ENCODE measurements at regions not wholly inside any gene's neighbourhood (a gene's known extent, or its start where the extent isn't known, plus 50 kb on each side); places are given as distances from the start of the nearest gene placed in this dataset.
"Not testable (repeated sequence)": the region's sequence is repeated elsewhere in the genome, so short reads cannot be mapped to it uniquely, and the experiment has no call there.

- intact Hi-C loops (cut with DNase I): loop anchor here (5.0 kb wide), 1 partner anchor 100 kb away; no protein-coding TSS in a partner anchor
- DNase-seq (ENCODE audit: low spot score): no peak
Observed at GRCh38 chr9:92242260-92243136, 51.0 kb downstream of the IARS1 start.

- no peak for DNase-seq (ENCODE audit: low spot score)
- intact Hi-C loops (cut with DNase I): no loop called here
Observed at GRCh38 chr9:92236915-92237314, 56.6 kb downstream of the IARS1 start.

- intact Hi-C loops (cut with DNase I): no loop called here
Observed at GRCh38 chr9:92236465-92236864, 57.0 kb downstream of the IARS1 start.

GRCh38 chr9:92234514-92234913 lies 59.0 kb downstream of the IARS1 start:
- DNase-seq (ENCODE audit: low spot score): no peak
- intact Hi-C loops (cut with DNase I): no loop called here

More at GRCh38 chr9:92236465-92236864, 57.0 kb downstream of the IARS1 start:
- no peak for DNase-seq (ENCODE audit: low spot score)

- intact Hi-C loops (cut with DNase I): no loop called here
Observed at GRCh38 chr9:92232190-92232589, 61.3 kb downstream of the IARS1 start.

GRCh38 chr9:92228628-92229027 lies 64.9 kb downstream of the IARS1 start:
- intact Hi-C loops (cut with DNase I): no loop called here
- no peak for DNase-seq (ENCODE audit: low spot score)

More at GRCh38 chr9:92232190-92232589, 61.3 kb downstream of the IARS1 start:
- no peak for DNase-seq (ENCODE audit: low spot score)

- DNase-seq (ENCODE audit: low spot score): no peak
- intact Hi-C loops (cut with DNase I): no loop called here
Observed at GRCh38 chr9:92224177-92224576, 69.3 kb downstream of the IARS1 start.

GRCh38 chr9:92223758-92224157 lies 69.7 kb downstream of the IARS1 start:
- intact Hi-C loops (cut with DNase I): no loop called here
- no peak for DNase-seq (ENCODE audit: low spot score)

- no peak for DNase-seq (ENCODE audit: low spot score)
- intact Hi-C loops (cut with DNase I): no loop called here
Observed at GRCh38 chr9:92208693-92209524, 84.6 kb downstream of the IARS1 start.

GRCh38 chr9:92206488-92206887 lies 87.0 kb downstream of the IARS1 start:
- intact Hi-C loops (cut with DNase I): no loop called here
- DNase-seq (ENCODE audit: low spot score): no peak

GRCh38 chr9:92203887-92204286 lies 88.7 kb upstream of the SPTLC1 start:
- DNase-seq (ENCODE audit: low spot score); intact Hi-C loops (cut with DNase I): not testable (repeated sequence)

GRCh38 chr9:92198237-92198636 lies 83.0 kb upstream of the SPTLC1 start:
- DNase-seq (ENCODE audit: low spot score); intact Hi-C loops (cut with DNase I): not testable (repeated sequence)

GRCh38 chr9:92196909-92197308 lies 81.7 kb upstream of the SPTLC1 start:
- intact Hi-C loops (cut with DNase I): no loop called here
- DNase-seq (ENCODE audit: low spot score): no peak

GRCh38 chr9:92196400-92196799 lies 81.2 kb upstream of the SPTLC1 start:
- intact Hi-C loops (cut with DNase I): no loop called here

GRCh38 chr9:92191801-92192200 lies 76.6 kb upstream of the SPTLC1 start:
- no peak for DNase-seq (ENCODE audit: low spot score)
- intact Hi-C loops (cut with DNase I): no loop called here

More at GRCh38 chr9:92196400-92196799, 81.2 kb upstream of the SPTLC1 start:
- no peak for DNase-seq (ENCODE audit: low spot score)

GRCh38 chr9:92190536-92190790 lies 75.2 kb upstream of the SPTLC1 start:
- DNase-seq (ENCODE audit: low spot score): no peak
- intact Hi-C loops (cut with DNase I): no loop called here

- DNase-seq (ENCODE audit: low spot score): no peak
- intact Hi-C loops (cut with DNase I): no loop called here
Observed at GRCh38 chr9:92189782-92190535, 74.7 kb upstream of the SPTLC1 start.

- intact Hi-C loops (cut with DNase I): no loop called here
- DNase-seq (ENCODE audit: low spot score): no peak
Observed at GRCh38 chr9:92188969-92189781, 74.0 kb upstream of the SPTLC1 start.

GRCh38 chr9:92187989-92188714 lies 72.9 kb upstream of the SPTLC1 start:
- intact Hi-C loops (cut with DNase I): no loop called here
- no peak for DNase-seq (ENCODE audit: low spot score)

Measured in cardiac septum (tissue), 1 donor.